Dermis microvascular lymphatic vessel endothelial cell (primary cell): ENCODE measurements at regions not wholly inside any gene's neighbourhood (a gene's known extent, or its start where the extent isn't known, plus 50 kb on each side); places are given as distances from the start of the nearest gene placed in this dataset.

Source experiments
- DNase-seq, 2 donors: peaks; one replicate each; pipeline versions ENCODE4 v3.0.0 to v3.0.0-alpha.2; 2010; ENCODE audit warnings: low read depth in 2 of 2

GRCh38 chr10:107656932-107657331, 492.4 kb upstream of the SORCS1 start:
- DNase-seq = no peak

GRCh38 chr10:107653832-107654287, 489.4 kb upstream of the SORCS1 start:
- peak in 1 of 2 donors; percentile 0 for DNase-seq

- no peak for DNase-seq
These were observed 486.4 kb upstream of the SORCS1 start for GRCh38 chr10:107650939-107651338.

- DNase-seq = no peak
These were observed 484.7 kb upstream of the SORCS1 start for GRCh38 chr10:107649249-107649648.

GRCh38 chr10:107647462-107647861, 483.0 kb upstream of the SORCS1 start:
- DNase-seq = no peak

- DNase-seq = no peak
These were observed 467.4 kb upstream of the SORCS1 start for GRCh38 chr10:107631876-107632275.

GRCh38 chr10:107626862-107627261, 462.4 kb upstream of the SORCS1 start:
- DNase-seq = no peak

GRCh38 chr10:107623292-107623691, 458.8 kb upstream of the SORCS1 start:
- no peak for DNase-seq

- DNase-seq = no peak
These were observed 454.6 kb upstream of the SORCS1 start for GRCh38 chr10:107619139-107619538.

GRCh38 chr10:107618504-107618994, 454.0 kb upstream of the SORCS1 start:
- DNase-seq = no peak

- DNase-seq = no peak
These were observed 452.2 kb upstream of the SORCS1 start for GRCh38 chr10:107616463-107617410.

- no peak for DNase-seq
These were observed 451.5 kb upstream of the SORCS1 start for GRCh38 chr10:107616031-107616430.

- no peak for DNase-seq
These were observed 450.6 kb upstream of the SORCS1 start for GRCh38 chr10:107614939-107615685.

GRCh38 chr10:107611115-107611514, 446.6 kb upstream of the SORCS1 start:
- no peak for DNase-seq

GRCh38 chr10:107589081-107589480, 424.6 kb upstream of the SORCS1 start:
- no peak for DNase-seq

GRCh38 chr10:107585630-107586029, 421.1 kb upstream of the SORCS1 start:
- no peak for DNase-seq

GRCh38 chr10:107583974-107584373, 419.5 kb upstream of the SORCS1 start:
- DNase-seq = no peak

GRCh38 chr10:107579970-107580369, 415.5 kb upstream of the SORCS1 start:
- peak in 1 of 2 donors; percentile 8 for DNase-seq

GRCh38 chr10:107577221-107577620, 412.7 kb upstream of the SORCS1 start:
- no peak for DNase-seq

- no peak for DNase-seq
These were observed 412.2 kb upstream of the SORCS1 start for GRCh38 chr10:107576746-107577145.

- DNase-seq = no peak
These were observed 400.5 kb upstream of the SORCS1 start for GRCh38 chr10:107565014-107565413.

GRCh38 chr10:107561136-107561650, 396.7 kb upstream of the SORCS1 start:
- no peak for DNase-seq
